Neural progenitor cell (in vitro differentiated cells): ENCODE measurements at regions not wholly inside any gene's neighbourhood (a gene's known extent, or its start where the extent isn't known, plus 50 kb on each side); places are given as distances from the start of the nearest gene placed in this dataset.

Experiments used
- CTCF ChIP-seq: fragments of 200-600 bp; sonication (generic); IDR thresholded peaks from 2 replicates; pipeline ENCODE4 v1.5.1; 2017; ENCODE audit warnings: antibody characterized with exemption, mild to moderate bottlenecking
- EZH2 ChIP-seq: fragments of 200-600 bp; sonication (generic); IDR thresholded peaks from 2 replicates; pipeline ENCODE4 v1.6.1; 2017; ENCODE audit warnings: antibody characterized with exemption, mild to moderate bottlenecking, moderate library complexity
- EZH2phosphoT487 ChIP-seq: fragments of 200-600 bp; sonication (generic); IDR thresholded peaks from 2 replicates; pipeline ENCODE4 v1.6.1; 2017; ENCODE audit warnings: antibody characterized with exemption

DNA sequence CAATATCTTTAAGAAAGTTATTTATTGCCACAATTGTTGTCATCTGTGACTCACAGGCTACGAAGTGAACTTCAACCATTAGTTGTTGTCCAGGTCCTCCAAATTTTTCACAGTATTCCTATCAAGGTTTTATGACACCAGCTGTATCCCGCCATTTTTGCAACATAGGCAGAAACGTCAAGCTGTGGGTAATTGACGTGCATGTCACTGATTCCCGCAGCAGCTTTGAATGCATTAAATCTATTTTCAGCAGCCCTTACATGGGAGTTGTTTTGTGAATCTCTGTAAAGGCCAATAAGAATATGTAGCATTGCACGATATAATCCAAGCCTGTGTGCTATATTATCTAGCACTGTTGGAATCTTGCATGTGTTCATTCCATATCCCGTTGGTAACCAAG, 109.1 kb upstream of the TOPAZ1 start:
- TF ChIP-seq EZH2 (no peak), CTCF (no peak), EZH2phosphoT487 (no peak)
